Suprapubic skin (tissue), 3 donors: ENCODE measurements at regions not wholly inside any gene's neighbourhood (a gene's known extent, or its start where the extent isn't known, plus 50 kb on each side); places are given as distances from the start of the nearest gene placed in this dataset.

ENCODE experiments used
- CTCF ChIP-seq, 2 donors: fragments of 200-600 bp in 1 of 2; fragments of 450-650 bp in 1 of 2; sonication (generic) in 1 of 2; IDR thresholded peaks; one replicate each; pipeline ENCODE4 v1.5.1; 2016 to 2019; ENCODE audit warnings: antibody characterized with exemption in 2 of 2, mild to moderate bottlenecking in 1 of 2, moderate library complexity in 1 of 2
- POLR2A ChIP-seq, 2 donors: fragments of 450-650 bp; IDR thresholded peaks; one replicate each; pipeline ENCODE4 v1.6.1; 2017; ENCODE audit warnings: antibody characterized with exemption in 2 of 2, mild to moderate bottlenecking in 2 of 2, moderate library complexity in 2 of 2

GRCh38 chr16:26802965-26803364, 263.8 kb upstream of the C16orf82 start:
- TF ChIP-seq CTCF (IDR thresholded peaks at IDR 0.05) (no peak), POLR2A (IDR thresholded peaks at IDR 0.05) (no peak)
